Suprapubic skin (tissue), 4 donors: ENCODE measurements at regions not wholly inside any gene's neighbourhood (a gene's known extent, or its start where the extent isn't known, plus 50 kb on each side); places are given as distances from the start of the nearest gene placed in this dataset.

Experiments used
- CTCF ChIP-seq, 2 donors: fragments of 200-600 bp in 1 of 2; fragments of 450-650 bp in 1 of 2; sonication (generic) in 1 of 2; IDR thresholded peaks; one replicate each; pipeline ENCODE4 v1.5.1; 2016 to 2019; ENCODE audit warnings: antibody characterized with exemption in 2 of 2, mild to moderate bottlenecking in 1 of 2, moderate library complexity in 1 of 2
- POLR2A ChIP-seq, 2 donors: fragments of 450-650 bp; IDR thresholded peaks; one replicate each; pipeline ENCODE4 v1.6.1; 2017; ENCODE audit warnings: antibody characterized with exemption in 2 of 2, mild to moderate bottlenecking in 2 of 2, moderate library complexity in 2 of 2
- POLR2AphosphoS5 ChIP-seq, 3 donors: sonication (generic); formaldehyde crosslinking; IDR thresholded peaks; one replicate each; pipeline ENCODE4 v1.6.1; 2017; ENCODE audit warnings: antibody characterized with exemption in 3 of 3

DNA sequence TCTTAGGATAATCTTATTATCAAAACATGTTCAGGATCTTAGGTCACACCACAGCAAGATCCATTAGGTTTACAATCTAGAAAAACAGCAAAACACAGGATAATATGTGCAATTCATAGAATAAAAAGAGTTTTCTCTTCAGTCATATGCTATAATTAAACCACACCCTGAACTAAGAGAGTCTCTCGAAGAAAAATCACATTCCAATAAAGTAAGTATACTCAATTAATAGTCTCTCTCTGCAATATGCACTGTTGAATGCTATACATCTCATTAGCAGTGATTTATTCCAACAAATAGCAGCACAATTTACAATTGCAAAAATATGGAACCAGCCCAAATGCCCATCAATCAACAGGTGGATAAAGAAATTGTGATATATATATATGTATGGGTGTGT, 383.7 kb downstream of the PPP3CA start:
- no peak for TF ChIP-seq CTCF (IDR thresholded peaks at IDR 0.05)
- no peak for TF ChIP-seq POLR2A (IDR thresholded peaks at IDR 0.05)
- no peak for TF ChIP-seq POLR2AphosphoS5 (IDR thresholded peaks at IDR 0.05)
